Panc1 (cell line): ENCODE measurements at regions not wholly inside any gene's neighbourhood (a gene's known extent, or its start where the extent isn't known, plus 50 kb on each side); places are given as distances from the start of the nearest gene placed in this dataset.

Experiments
- ATAC-seq: fragments of 200-7000 bp; cut with Tn5 transposase; 2 replicates; pipeline ENCODE4 v1.9.1; 2020; ENCODE audit warnings: mild to moderate bottlenecking, moderate library complexity
- BruUV-seq: library from RNA; stranded (reverse); fragments of 400-500 nt; replicated peaks from 2 replicates; lab custom pipeline; 2021; lab: Mats Ljungman, UMichigan
- CTCF ChIA-PET: fragments of 300-600 bp; sonication (Branson Sonifier 250); formaldehyde crosslinking; loops from one replicate; lab custom pipeline; 2022; ENCODE audit warnings: antibody characterized with exemption; lab: Charles Lee
- POLR2A ChIA-PET: fragments of 300-600 bp; sonication (Branson Sonifier 250); formaldehyde crosslinking; loops from one replicate; lab custom pipeline; 2022; ENCODE audit warnings: antibody characterized with exemption; lab: Charles Lee
- DNase-seq: peaks from one replicate; pipeline ENCODE4 v3.0.0-alpha.2; 2010; ENCODE audit warnings: low read depth, low spot score
- H3K27ac ChIP-seq: 2 replicates; pipeline ENCODE4 v1.5.1; 2011; ENCODE audit warnings: mild to moderate bottlenecking, low read length, inconsistent platforms
- H3K27me3 ChIP-seq: fragments of 200-500 bp; sonication (Bioruptor generic); 2 replicates; pipeline ENCODE4 v1.6.0; 2014; ENCODE audit warnings: low read length, inconsistent platforms; ENCODE audit not compliant: control insufficient read depth, insufficient read depth
- H3K36me3 ChIP-seq: fragments of 200-500 bp; sonication (Bioruptor generic); 2 replicates; pipeline ENCODE4 v1.5.1; 2014; ENCODE audit warnings: inconsistent platforms, mild to moderate bottlenecking, low read length, moderate library complexity; ENCODE audit not compliant: control insufficient read depth, insufficient read depth
- H3K4me1 ChIP-seq: 2 replicates; pipeline ENCODE4 v1.5.1; 2011; ENCODE audit warnings: inconsistent platforms, mild to moderate bottlenecking, low read length, moderate library complexity; ENCODE audit not compliant: control insufficient read depth, insufficient read depth
- H3K4me3 ChIP-seq, 2 experiments: 2 replicates each; pipeline ENCODE4 v1.5.1; 2011 to 2012; ENCODE audit warnings: low read depth in 2 of 2, low read length in 2 of 2, mild to moderate bottlenecking in 2 of 2, inconsistent platforms in 1 of 2, moderate library complexity in 1 of 2
- H3K9me3 ChIP-seq: fragments of 200-500 bp; sonication (Bioruptor generic); 2 replicates; pipeline ENCODE4 v1.5.1; 2014; ENCODE audit warnings: low read depth, mild to moderate bottlenecking, inconsistent platforms, low read length, moderate library complexity; ENCODE audit not compliant: control insufficient read depth, insufficient read depth
- POLR2AphosphoS5 ChIP-seq: IDR thresholded peaks from 2 replicates; pipeline ENCODE4 v1.6.1; 2012; ENCODE audit warnings: mild to moderate bottlenecking, low read depth, low read length, moderate library complexity
- REST ChIP-seq, 2 experiments: IDR thresholded peaks; 2 replicates each; pipeline ENCODE4 v1.6.1; 2011 to 2012; ENCODE audit warnings: low read depth in 2 of 2, control low read depth in 1 of 2, low read length in 1 of 2, mild to moderate bottlenecking in 1 of 2, moderate library complexity in 1 of 2; ENCODE audit not compliant: insufficient read depth in 1 of 2
- SIN3A ChIP-seq: IDR thresholded peaks from 2 replicates; pipeline ENCODE4 v1.6.1; 2012; ENCODE audit warnings: low read depth, mild to moderate bottlenecking, low read length, moderate library complexity, borderline replicate concordance; ENCODE audit not compliant: insufficient read depth
- TCF7L2 ChIP-seq: IDR thresholded peaks from 2 replicates; pipeline ENCODE4 v1.6.1; 2011; ENCODE audit warnings: mild to moderate bottlenecking, low read depth, low read length, inconsistent platforms
- in situ Hi-C: cut with HindIII; loops from 2 replicates; pipeline ENCODE4 v1.10.0; 2016; ENCODE audit warnings: low sequenced_read_pairs, low pct_unique_long_range_greater_than_20kb
- intact Hi-C: fragments of 100-400 bp; cut with micrococcal nuclease; formaldehyde crosslinking; loops from one replicate; pipeline ENCODE4 v1.10.0; 2022; ENCODE audit not compliant: unreplicated experiment
- TF ChIP-seq, protein P1 (sequence below): fragments of 450-650 bp; IDR thresholded peaks from 2 replicates; pipeline ENCODE4 v1.5.1; 2017; ENCODE audit warnings: mild to moderate bottlenecking

DNA sequence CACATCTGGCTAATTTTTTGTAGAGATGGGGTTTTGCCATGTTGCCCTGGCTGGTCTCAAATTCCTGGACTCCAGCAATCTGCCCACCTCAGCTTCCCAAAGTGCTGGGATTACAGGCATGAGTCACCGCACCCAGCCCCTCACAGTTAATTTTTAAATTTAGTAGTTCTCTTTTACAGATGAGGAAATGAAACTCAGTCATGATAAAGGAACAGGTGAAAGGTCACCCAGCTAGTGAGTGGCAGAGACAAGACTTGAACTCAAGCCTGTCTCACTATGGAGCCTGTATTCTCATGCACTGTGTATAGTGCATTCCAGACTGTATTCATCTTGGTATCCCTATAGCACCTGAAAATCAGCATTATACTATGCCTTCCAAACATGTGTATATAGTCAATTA, 77.1 kb upstream of the WSB1 start:
- Histone ChIP-seq H3K4me1 (no peaks in the 10 kb centered on the region), H3K4me3 (no peak overlapping the region), H3K27ac (no peak overlapping the region), H3K27me3 (no peaks in the 10 kb centered on the region), H3K9me3 (no peaks in the 10 kb centered on the region), H3K36me3 (no peaks in the 10 kb centered on the region)
- ATAC-seq (no peak), DNase-seq (no peak)
- in situ Hi-C loops (no loop called here), intact Hi-C loops (no loop called here)
- CTCF ChIA-PET, result no interaction called here
- no peak for TF ChIP-seq POLR2AphosphoS5
- TF ChIP-seq TCF7L2, result no peak
- no peak for TF ChIP-seq REST (IDR thresholded peaks at IDR 0.05; ENCODE audit: insufficient read depth in 1 of 2, low read depth in 2 of 2, low read length in 1 of 2)
- TF ChIP-seq SIN3A, result no peak
- BruUV-seq, result no TSS peak
- POLR2A ChIA-PET, result no interaction called here

DNA sequence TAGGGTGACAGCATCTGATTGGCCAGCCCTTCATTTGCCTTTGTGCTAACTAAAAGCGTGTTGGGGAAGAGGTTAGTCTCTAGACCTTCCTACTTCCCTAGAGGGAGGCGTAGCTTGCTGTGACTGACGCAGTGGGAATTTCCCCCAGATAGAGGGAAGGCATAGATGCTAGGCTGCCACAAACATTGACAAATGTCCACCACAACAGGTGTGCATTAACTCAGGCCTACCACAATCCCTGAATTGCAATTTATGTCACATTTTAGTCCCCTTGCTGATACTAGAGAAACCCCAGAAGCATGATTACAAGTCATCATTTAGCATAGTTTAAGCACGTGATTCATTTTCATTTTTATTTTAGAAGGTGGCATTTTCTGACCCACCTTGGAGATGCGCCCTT, 76.3 kb upstream of the WSB1 start:
- no peaks in the 10 kb centered on the region for H3K27me3 ChIP-seq
- no peak overlapping the region for H3K4me3 ChIP-seq
- no peak for DNase-seq
- intact Hi-C loops (no loop called here), in situ Hi-C loops (no loop called here)
- no peaks in the 10 kb centered on the region for H3K9me3 ChIP-seq
- no peaks in the 10 kb centered on the region for H3K4me1 ChIP-seq
- no peak for ATAC-seq
- TF ChIP-seq, protein P1, sequence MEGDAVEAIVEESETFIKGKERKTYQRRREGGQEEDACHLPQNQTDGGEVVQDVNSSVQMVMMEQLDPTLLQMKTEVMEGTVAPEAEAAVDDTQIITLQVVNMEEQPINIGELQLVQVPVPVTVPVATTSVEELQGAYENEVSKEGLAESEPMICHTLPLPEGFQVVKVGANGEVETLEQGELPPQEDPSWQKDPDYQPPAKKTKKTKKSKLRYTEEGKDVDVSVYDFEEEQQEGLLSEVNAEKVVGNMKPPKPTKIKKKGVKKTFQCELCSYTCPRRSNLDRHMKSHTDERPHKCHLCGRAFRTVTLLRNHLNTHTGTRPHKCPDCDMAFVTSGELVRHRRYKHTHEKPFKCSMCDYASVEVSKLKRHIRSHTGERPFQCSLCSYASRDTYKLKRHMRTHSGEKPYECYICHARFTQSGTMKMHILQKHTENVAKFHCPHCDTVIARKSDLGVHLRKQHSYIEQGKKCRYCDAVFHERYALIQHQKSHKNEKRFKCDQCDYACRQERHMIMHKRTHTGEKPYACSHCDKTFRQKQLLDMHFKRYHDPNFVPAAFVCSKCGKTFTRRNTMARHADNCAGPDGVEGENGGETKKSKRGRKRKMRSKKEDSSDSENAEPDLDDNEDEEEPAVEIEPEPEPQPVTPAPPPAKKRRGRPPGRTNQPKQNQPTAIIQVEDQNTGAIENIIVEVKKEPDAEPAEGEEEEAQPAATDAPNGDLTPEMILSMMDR, result no peak
- TF ChIP-seq POLR2AphosphoS5 (no peak), TCF7L2 (no peak), REST (IDR thresholded peaks at IDR 0.05; ENCODE audit: insufficient read depth in 1 of 2, low read depth in 2 of 2, low read length in 1 of 2) (no peak), SIN3A (no peak)
- POLR2A ChIA-PET, result no interaction called here
- H3K36me3 ChIP-seq, result no peaks in the 10 kb centered on the region
- CTCF ChIA-PET, result no interaction called here
- no peak overlapping the region for H3K27ac ChIP-seq
- no TSS peak for BruUV-seq
